ENCODE measurements at regions not wholly inside any gene's neighbourhood (a gene's known extent, or its start where the extent isn't known, plus 50 kb on each side); places are given as distances from the start of the nearest gene placed in this dataset.

DNA sequence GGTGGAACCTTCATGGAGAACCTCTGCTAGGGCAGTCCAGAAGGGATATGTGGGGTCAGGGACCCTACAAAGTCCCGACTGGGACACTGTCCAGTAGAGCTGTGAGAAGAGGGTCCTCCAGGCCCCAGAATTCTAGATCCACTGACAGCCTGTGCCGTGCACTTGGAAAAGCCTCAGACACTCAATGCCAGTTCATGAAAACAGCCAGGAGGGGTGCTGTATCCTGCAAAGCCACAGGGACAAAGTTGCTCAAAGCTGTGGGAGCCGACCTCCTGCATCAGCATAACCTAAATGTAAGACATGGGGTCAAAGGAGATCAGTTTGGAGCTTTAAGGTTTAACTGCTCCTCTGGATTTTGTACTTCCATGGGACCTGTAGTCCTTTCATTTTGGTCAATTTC is 448.8 kb upstream of the CADM2 start:
- in situ Hi-C loops (cut with MboI; ENCODE audit: low sequenced_read_pairs, unreplicated experiment): no loop called here
- DNase-seq (ENCODE audit: low spot score): no peak
- TF ChIP-seq, protein P1, sequence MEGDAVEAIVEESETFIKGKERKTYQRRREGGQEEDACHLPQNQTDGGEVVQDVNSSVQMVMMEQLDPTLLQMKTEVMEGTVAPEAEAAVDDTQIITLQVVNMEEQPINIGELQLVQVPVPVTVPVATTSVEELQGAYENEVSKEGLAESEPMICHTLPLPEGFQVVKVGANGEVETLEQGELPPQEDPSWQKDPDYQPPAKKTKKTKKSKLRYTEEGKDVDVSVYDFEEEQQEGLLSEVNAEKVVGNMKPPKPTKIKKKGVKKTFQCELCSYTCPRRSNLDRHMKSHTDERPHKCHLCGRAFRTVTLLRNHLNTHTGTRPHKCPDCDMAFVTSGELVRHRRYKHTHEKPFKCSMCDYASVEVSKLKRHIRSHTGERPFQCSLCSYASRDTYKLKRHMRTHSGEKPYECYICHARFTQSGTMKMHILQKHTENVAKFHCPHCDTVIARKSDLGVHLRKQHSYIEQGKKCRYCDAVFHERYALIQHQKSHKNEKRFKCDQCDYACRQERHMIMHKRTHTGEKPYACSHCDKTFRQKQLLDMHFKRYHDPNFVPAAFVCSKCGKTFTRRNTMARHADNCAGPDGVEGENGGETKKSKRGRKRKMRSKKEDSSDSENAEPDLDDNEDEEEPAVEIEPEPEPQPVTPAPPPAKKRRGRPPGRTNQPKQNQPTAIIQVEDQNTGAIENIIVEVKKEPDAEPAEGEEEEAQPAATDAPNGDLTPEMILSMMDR (IDR thresholded peaks at IDR 0.05; ENCODE audit: borderline replicate concordance, control extremely low read depth, extremely low read depth, insufficient read depth, missing control alignments): no peak

DNA sequence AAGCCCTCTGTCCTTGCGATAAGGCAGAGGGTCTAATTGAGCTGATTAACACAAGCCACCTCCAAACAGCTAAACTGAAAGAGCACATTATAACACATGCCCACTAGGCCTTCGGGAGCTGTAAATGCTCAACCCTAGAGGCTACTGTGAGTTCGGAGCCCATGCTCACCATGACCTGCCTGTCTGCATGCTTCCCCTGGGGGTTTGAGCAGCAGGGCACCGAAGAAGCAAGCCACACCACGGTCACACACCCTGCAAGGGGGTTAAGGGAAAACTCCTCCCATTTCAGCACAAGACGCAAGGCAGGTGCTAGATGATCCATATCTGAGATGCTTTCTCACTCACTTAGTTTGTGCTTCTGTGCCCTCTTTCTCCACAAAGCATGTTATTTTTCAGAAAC is 435.9 kb upstream of the CADM2 start:
- TF ChIP-seq, protein P1 (IDR thresholded peaks at IDR 0.05; ENCODE audit: borderline replicate concordance, control extremely low read depth, extremely low read depth, insufficient read depth, missing control alignments): no peak
- in situ Hi-C loops (cut with MboI; ENCODE audit: low sequenced_read_pairs, unreplicated experiment): no loop called here
- DNase-seq (ENCODE audit: low spot score): no peak

DNA sequence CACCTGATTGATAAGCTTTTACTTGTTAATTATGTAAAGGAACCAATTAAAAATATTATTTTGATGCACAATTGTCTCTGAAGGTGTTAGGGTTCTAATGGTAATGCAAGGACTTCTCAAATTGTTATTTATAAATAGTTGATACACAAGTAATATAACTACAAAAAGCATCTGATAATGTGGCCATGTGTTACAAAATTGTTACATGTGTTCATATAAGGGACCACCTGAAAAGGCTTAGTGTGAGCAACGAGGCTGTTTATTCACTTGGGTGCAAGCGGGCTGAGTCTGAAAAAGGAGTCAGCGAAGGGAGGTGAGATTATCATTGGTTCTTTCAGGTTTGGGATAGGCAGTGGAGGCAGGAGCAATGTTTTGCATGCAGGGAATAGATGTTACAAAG is 421.9 kb upstream of the CADM2 start:
- no peak for DNase-seq (ENCODE audit: low spot score)
- in situ Hi-C loops (cut with MboI; ENCODE audit: low sequenced_read_pairs, unreplicated experiment): loop anchor here (25.0 kb wide), 1 partner anchor 1025 kb away; no protein-coding TSS in a partner anchor
- TF ChIP-seq, protein P1 (IDR thresholded peaks at IDR 0.05; ENCODE audit: borderline replicate concordance, control extremely low read depth, extremely low read depth, insufficient read depth, missing control alignments): no peak

DNA sequence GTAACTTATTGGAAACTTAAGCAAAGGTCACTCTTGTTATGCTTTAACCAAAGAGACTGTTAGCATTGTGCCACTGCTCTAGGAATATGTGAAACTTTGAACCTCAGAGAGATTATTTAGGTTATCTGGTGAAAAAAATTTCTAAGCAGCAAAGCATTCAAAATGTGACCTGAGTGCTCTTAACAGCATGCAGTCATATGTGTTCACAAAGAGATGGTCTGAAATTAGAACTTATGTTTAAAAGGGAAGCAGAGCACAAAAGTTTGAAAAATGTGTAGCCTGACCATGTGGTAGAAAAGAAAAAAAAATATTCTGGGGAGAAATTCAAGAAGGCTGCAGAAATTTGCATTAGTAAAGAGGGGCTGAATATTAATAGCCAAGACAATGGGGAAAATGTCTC is 420.2 kb upstream of the CADM2 start:
- TF ChIP-seq, protein P1 (IDR thresholded peaks at IDR 0.05; ENCODE audit: borderline replicate concordance, control extremely low read depth, extremely low read depth, insufficient read depth, missing control alignments): no peak
- in situ Hi-C loops (cut with MboI; ENCODE audit: low sequenced_read_pairs, unreplicated experiment): loop anchor here (25.0 kb wide), 1 partner anchor 1024 kb away; no protein-coding TSS in a partner anchor
- no peak for DNase-seq (ENCODE audit: low spot score)

DNA sequence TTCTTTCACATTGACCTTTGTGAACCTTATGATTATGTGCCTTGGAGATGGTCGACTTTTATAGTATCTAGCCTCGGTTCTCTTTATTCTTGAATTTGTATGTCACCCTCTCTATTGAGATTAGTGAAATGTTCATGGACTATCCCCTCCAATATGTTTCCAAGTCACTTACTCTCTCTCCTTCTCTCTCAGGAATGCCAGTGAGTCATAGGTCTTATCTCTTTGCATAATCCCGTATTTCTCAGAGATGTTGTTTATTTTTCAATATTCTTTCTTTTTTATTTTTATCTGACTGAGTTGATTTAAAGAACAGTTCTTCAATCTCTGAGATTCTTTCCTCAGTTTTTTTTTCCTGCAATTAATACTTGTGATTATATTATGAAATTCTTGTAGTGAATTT is 411.6 kb upstream of the CADM2 start:
- TF ChIP-seq, protein P1 (IDR thresholded peaks at IDR 0.05; ENCODE audit: borderline replicate concordance, control extremely low read depth, extremely low read depth, insufficient read depth, missing control alignments): no peak
- in situ Hi-C loops (cut with MboI; ENCODE audit: low sequenced_read_pairs, unreplicated experiment): loop anchor here (25.0 kb wide), 1 partner anchor 1015 kb away; no protein-coding TSS in a partner anchor
- DNase-seq (ENCODE audit: low spot score): no peak

DNA sequence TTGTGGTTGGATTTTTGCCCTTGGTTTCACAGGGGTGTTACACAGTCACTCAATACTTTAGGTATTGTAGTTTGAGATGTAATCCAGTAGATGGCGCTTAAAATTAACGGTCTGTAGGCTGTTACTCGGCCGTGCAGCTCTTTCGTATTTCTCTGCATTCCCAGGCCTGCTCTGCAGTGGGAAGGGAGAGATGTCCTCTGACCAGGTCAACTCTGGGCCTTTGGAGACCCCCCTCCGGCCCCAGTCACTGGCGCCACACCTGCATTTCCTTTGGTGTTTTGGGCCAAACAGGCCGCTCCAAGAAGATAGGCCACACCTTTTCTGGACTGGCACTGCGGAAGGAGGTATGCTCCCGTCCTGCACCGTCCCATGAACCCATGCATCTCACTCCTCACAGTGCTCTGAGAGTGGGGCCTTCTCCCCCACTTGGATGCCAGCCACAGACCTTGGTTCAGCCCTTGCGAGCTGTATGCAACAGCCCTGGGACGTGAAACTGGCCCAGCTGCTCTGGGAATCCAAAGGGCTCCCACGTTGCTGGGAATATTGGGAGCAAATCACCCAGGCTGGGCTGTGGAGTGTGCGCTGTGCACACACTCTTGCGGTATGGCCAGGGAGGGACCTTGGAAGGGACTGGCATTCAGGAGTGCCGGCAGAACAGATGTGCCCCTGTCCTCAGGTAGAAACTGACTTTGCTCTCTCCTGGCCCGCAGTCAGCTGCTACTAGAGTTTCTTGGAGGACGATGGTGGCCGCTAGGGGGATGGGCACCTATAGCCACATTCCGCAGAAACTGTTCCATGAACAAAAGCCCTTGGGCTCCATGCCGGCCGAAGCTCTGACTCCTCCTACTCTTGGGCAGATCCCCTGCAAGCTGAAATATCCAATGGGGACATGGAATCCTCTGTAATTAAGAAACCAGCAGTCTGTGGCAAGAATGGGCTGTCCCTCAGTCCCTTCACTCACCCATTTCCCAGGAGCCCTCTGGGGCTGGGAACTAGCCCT is 410.5 kb upstream of the CADM2 start:
- DNase-seq (ENCODE audit: low spot score): peak; percentile 31
- in situ Hi-C loops (cut with MboI; ENCODE audit: low sequenced_read_pairs, unreplicated experiment): loop anchor here (25.0 kb wide), 1 partner anchor 1014 kb away; no protein-coding TSS in a partner anchor
- TF ChIP-seq, protein P1 (IDR thresholded peaks at IDR 0.05; ENCODE audit: borderline replicate concordance, control extremely low read depth, extremely low read depth, insufficient read depth, missing control alignments): peak; percentile 48
